ENCODE measurements at regions not wholly inside any gene's neighbourhood (a gene's known extent, or its start where the extent isn't known, plus 50 kb on each side); places are given as distances from the start of the nearest gene placed in this dataset.

- TF ChIP-seq MYC (IDR thresholded peaks at IDR 0.05; ENCODE audit: low read depth, low read length) (no peak), CTCF (IDR thresholded peaks at IDR 0.05; ENCODE audit: extremely low read depth in 1 of 2, insufficient read depth in 1 of 2, low read depth in 1 of 2, low read length in 2 of 2) (no peak), EZH2 (IDR thresholded peaks at IDR 0.05; ENCODE audit: borderline replicate concordance, low read depth, low read length, severe bottlenecking) (no peak), GATA2 (IDR thresholded peaks at IDR 0.05; ENCODE audit: insufficient read depth, insufficient read length, low read depth, low read length) (no peak), POLR2A (IDR thresholded peaks at IDR 0.05; ENCODE audit: low read depth, low read length) (no peak), MAX (IDR thresholded peaks at IDR 0.05; ENCODE audit: insufficient read depth, insufficient read length) (no peak)
These were observed 586.8 kb downstream of the RFPL4B start for GRCh38 chr6:112933947-112934346.

All from endothelial cell of umbilical vein (primary cell).